8988T (cell line): ENCODE measurements at regions not wholly inside any gene's neighbourhood (a gene's known extent, or its start where the extent isn't known, plus 50 kb on each side); places are given as distances from the start of the nearest gene placed in this dataset.
"Not testable (repeated sequence)": the region's sequence is repeated elsewhere in the genome, so short reads cannot be mapped to it uniquely, and the experiment has no call there.

Experiments
- DNase-seq: peaks from one replicate; pipeline ENCODE4 v3.0.0; 2011

GRCh38 chr11:44361813-44362212 is 51.9 kb upstream of the ALX4 start:
- DNase-seq, result no peak

- DNase-seq, result no peak
Observed at GRCh38 chr11:44363116-44363515, 53.2 kb upstream of the ALX4 start.

- DNase-seq, result no peak
Observed at GRCh38 chr11:44364596-44364995, 54.7 kb upstream of the ALX4 start.

GRCh38 chr11:44365616-44366015 is 55.7 kb upstream of the ALX4 start:
- no peak for DNase-seq

GRCh38 chr11:44366026-44366425 is 56.1 kb upstream of the ALX4 start:
- no peak for DNase-seq

GRCh38 chr11:44366741-44367140 is 56.8 kb upstream of the ALX4 start:
- no peak for DNase-seq

GRCh38 chr11:44367452-44367851 is 57.5 kb upstream of the ALX4 start:
- no peak for DNase-seq

GRCh38 chr11:44368886-44369285 is 58.9 kb upstream of the ALX4 start:
- DNase-seq, result no peak

- DNase-seq, result not testable (repeated sequence)
Observed at GRCh38 chr11:44371042-44371441, 61.1 kb upstream of the ALX4 start.

- no peak for DNase-seq
Observed at GRCh38 chr11:44371706-44372105, 61.8 kb upstream of the ALX4 start.

- DNase-seq, result no peak
Observed at GRCh38 chr11:44372989-44373388, 63.0 kb upstream of the ALX4 start.

- DNase-seq, result no peak
Observed at GRCh38 chr11:44374001-44374400, 64.1 kb upstream of the ALX4 start.

- DNase-seq, result no peak
Observed at GRCh38 chr11:44376423-44376822, 66.5 kb upstream of the ALX4 start.

- no peak for DNase-seq
Observed at GRCh38 chr11:44377121-44377520, 67.2 kb upstream of the ALX4 start.

- DNase-seq, result no peak
Observed at GRCh38 chr11:44377914-44378321, 68.0 kb upstream of the ALX4 start.

- no peak for DNase-seq
Observed at GRCh38 chr11:44379141-44380008, 69.4 kb upstream of the ALX4 start.

GRCh38 chr11:44380009-44380313 is 70.0 kb upstream of the ALX4 start:
- no peak for DNase-seq

GRCh38 chr11:44380820-44381219 is 70.9 kb upstream of the ALX4 start:
- no peak for DNase-seq

GRCh38 chr11:44381261-44381660 is 71.3 kb upstream of the ALX4 start:
- DNase-seq, result no peak

- DNase-seq, result no peak
Observed at GRCh38 chr11:44382118-44382517, 72.2 kb upstream of the ALX4 start.

- no peak for DNase-seq
Observed at GRCh38 chr11:44382656-44383240, 72.8 kb upstream of the ALX4 start.

GRCh38 chr11:44383246-44383645 is 73.3 kb upstream of the ALX4 start:
- no peak for DNase-seq

GRCh38 chr11:44387415-44387814 is 77.5 kb upstream of the ALX4 start:
- no peak for DNase-seq

- DNase-seq, result no peak
Observed at GRCh38 chr11:44387825-44388224, 77.9 kb upstream of the ALX4 start.
